ENCODE measurements at regions not wholly inside any gene's neighbourhood (a gene's known extent, or its start where the extent isn't known, plus 50 kb on each side); places are given as distances from the start of the nearest gene placed in this dataset.

DNA sequence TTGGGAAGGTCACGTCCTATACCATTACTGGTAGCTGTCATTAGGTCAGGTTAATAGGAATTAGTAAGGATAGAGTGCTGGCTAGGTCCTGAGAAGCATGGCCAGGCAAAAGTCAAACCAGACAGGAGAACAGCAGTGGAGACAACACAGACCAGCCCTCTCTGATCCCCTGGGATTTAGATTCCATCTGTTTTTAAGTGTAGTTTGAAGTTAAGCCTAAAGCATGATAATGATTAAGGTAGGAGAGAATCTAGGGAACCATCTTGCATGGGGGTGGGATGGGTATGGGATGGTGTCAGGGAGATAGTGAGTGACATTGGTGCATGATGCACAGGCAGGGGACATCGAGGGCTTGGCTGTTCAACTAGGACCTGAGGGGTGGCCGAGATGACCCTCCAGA is 96.6 kb downstream of the MYCN start:
- no peak for TF ChIP-seq POLR2A (IDR thresholded peaks at IDR 0.05; ENCODE audit: extremely low read depth, insufficient read length)
- TF ChIP-seq, protein P1, sequence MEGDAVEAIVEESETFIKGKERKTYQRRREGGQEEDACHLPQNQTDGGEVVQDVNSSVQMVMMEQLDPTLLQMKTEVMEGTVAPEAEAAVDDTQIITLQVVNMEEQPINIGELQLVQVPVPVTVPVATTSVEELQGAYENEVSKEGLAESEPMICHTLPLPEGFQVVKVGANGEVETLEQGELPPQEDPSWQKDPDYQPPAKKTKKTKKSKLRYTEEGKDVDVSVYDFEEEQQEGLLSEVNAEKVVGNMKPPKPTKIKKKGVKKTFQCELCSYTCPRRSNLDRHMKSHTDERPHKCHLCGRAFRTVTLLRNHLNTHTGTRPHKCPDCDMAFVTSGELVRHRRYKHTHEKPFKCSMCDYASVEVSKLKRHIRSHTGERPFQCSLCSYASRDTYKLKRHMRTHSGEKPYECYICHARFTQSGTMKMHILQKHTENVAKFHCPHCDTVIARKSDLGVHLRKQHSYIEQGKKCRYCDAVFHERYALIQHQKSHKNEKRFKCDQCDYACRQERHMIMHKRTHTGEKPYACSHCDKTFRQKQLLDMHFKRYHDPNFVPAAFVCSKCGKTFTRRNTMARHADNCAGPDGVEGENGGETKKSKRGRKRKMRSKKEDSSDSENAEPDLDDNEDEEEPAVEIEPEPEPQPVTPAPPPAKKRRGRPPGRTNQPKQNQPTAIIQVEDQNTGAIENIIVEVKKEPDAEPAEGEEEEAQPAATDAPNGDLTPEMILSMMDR (IDR thresholded peaks at IDR 0.05; ENCODE audit: low read depth, low read length), result no peak

Measured in NB4 (cell line).